H1 (cell line): ENCODE measurements at regions not wholly inside any gene's neighbourhood (a gene's known extent, or its start where the extent isn't known, plus 50 kb on each side); places are given as distances from the start of the nearest gene placed in this dataset.

ENCODE experiments used
- CBX8 ChIP-seq: fragments of 300-800, 300-1000 bp; sonication (generic); IDR thresholded peaks from 2 replicates; pipeline ENCODE4 v1.7.1; 2016; ENCODE audit warnings: low read depth, low read length, borderline replicate concordance
- EZH2 ChIP-seq: fragments of 200-600 bp; sonication (generic); IDR thresholded peaks from 2 replicates; pipeline ENCODE4 v1.7.1; 2012; ENCODE audit warnings: low read depth, mild to moderate bottlenecking, moderate library complexity, low read length, inconsistent platforms; ENCODE audit not compliant: severe bottlenecking
- NRF1 ChIP-seq: IDR thresholded peaks from 2 replicates; pipeline ENCODE4 v1.6.1; 2011; ENCODE audit warnings: mild to moderate bottlenecking, low read depth, low read length, improper control_type of control experiment
- PHF8 ChIP-seq: fragments of 200-600 bp; sonication (generic); conservative IDR thresholded peaks from 2 replicates; pipeline ENCODE4 v1.7.1; 2012; ENCODE audit warnings: low read depth, mild to moderate bottlenecking, inconsistent platforms, low read length, moderate library complexity
- SIN3A ChIP-seq, 2 experiments: IDR thresholded peaks in 1 of 2; conservative IDR thresholded peaks in 1 of 2; 2 replicates each; pipeline ENCODE4 v1.6.1; 2011 to 2012; ENCODE audit warnings: low read length in 2 of 2, improper control_type of control experiment in 1 of 2, low read depth in 1 of 2, mild to moderate bottlenecking in 1 of 2
- ZNF274 ChIP-seq: IDR thresholded peaks from 2 replicates; pipeline ENCODE4 v1.7.0; 2012; ENCODE audit warnings: low read length, borderline replicate concordance; ENCODE audit errors: extremely low read depth
- TF ChIP-seq, protein P1 (sequence below): IDR thresholded peaks from 2 replicates; pipeline ENCODE4 v1.6.1; 2012; ENCODE audit warnings: inconsistent platforms

DNA sequence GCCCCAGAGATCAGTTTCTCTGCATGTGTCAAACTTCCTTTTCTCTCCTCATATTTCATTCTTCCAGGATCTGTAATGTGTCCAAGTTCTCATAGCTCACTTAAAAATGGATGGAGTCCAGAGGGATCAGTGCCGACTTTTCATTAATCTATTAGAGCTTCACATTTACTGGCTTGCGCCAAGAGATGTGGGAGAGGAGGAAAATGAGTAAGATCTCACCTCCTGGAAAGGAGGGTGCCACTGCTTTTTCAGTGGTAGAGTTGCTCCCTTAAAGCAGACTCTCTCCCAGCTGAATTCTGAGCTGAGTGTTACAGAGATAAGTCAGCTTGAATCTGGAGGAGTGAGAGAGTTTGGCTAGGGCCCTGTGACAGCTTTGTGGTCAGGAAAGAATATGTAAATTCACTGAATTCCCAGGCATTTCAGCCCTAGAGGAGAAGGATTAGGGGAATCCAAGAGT is 175.9 kb downstream of the SOX4 start (continued):
- TF ChIP-seq ZNF274: no peak
- TF ChIP-seq, protein P1, sequence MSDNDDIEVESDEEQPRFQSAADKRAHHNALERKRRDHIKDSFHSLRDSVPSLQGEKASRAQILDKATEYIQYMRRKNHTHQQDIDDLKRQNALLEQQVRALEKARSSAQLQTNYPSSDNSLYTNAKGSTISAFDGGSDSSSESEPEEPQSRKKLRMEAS: no peak
- peak in 1 of 2 experiments; percentile 75; a peak in 2 of 4 replicates for TF ChIP-seq SIN3A (conservative IDR thresholded peaks at IDR 0.05 in 1 of 2, IDR thresholded peaks at IDR 0.05 in 1 of 2; ENCODE audit: low read depth in 1 of 2, low read length in 2 of 2)
- no peak for TF ChIP-seq PHF8
- no peak for TF ChIP-seq CBX8
- TF ChIP-seq EZH2: no peak
- no peak for TF ChIP-seq NRF1
